ENCODE measurements at regions not wholly inside any gene's neighbourhood (a gene's known extent, or its start where the extent isn't known, plus 50 kb on each side); places are given as distances from the start of the nearest gene placed in this dataset.

GRCh38 chr4:41359422-41359775 is 102.7 kb downstream of the UCHL1 start:
- POLR2A ChIA-PET = no interaction called here
- no peak overlapping the region for H3K27ac ChIP-seq (ENCODE audit: low read depth, low read length, poor library complexity, severe bottlenecking)
- no peaks in the 10 kb centered on the region for H4K20me1 ChIP-seq (ENCODE audit: insufficient read depth, low read length)
- no TSS peak for BruUV-seq (replicated peaks)
- no peak overlapping the region for H3K4me2 ChIP-seq (ENCODE audit: low read length)
- no peak for DNase-seq (ENCODE audit: low spot score)
- no peak overlapping the region for H3K4me3 ChIP-seq (ENCODE audit: low read depth, low read length, poor library complexity, severe bottlenecking)
- TF ChIP-seq CTCF (conservative IDR thresholded peaks at IDR 0.05; ENCODE audit: low read length) (no peak), EZH2phosphoT487 (IDR thresholded peaks at IDR 0.05; ENCODE audit: borderline replicate concordance, low read depth, low read length) (no peak)
- H3K79me2 ChIP-seq (ENCODE audit: insufficient read depth, low read depth, low read length) = no peaks in the 10 kb centered on the region
- CTCF ChIA-PET (ENCODE audit: unreplicated experiment) = no interaction called here
- H3K36me3 ChIP-seq (ENCODE audit: insufficient read depth, low read length) = no peaks in the 10 kb centered on the region
- no peaks in the 10 kb centered on the region for H3K4me1 ChIP-seq (ENCODE audit: insufficient read depth, low read length, poor library complexity, severe bottlenecking)
- H2AFZ ChIP-seq (ENCODE audit: low read length) = no peak overlapping the region
- no peaks in the 10 kb centered on the region for H3K9me2 ChIP-seq (ENCODE audit: insufficient read depth, low read length)
- no peaks in the 10 kb centered on the region for H3K9me3 ChIP-seq (ENCODE audit: low read length)
- intact Hi-C loops (cut with micrococcal nuclease; ENCODE audit: unreplicated experiment) = no loop called here

DNA sequence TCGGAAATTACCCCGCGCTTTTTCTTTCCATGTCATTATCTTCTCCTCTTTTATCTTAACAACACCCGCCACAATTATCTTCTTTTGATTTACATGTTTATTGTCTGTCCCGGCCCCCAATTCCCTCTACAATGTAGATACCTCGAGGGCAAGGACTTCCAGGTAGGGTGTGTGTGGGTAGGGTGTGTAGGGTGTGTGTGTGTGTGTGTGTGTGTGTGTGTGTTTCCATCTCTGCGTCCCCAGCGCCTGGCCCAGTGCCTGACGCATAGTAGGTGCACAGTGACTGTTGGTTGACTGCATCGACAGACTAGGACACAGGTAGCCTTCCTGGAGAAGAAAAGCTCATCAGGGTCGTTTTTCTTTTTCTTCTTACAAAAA is 103.1 kb downstream of the UCHL1 start:
- TF ChIP-seq EZH2phosphoT487 (IDR thresholded peaks at IDR 0.05; ENCODE audit: borderline replicate concordance, low read depth, low read length) (no peak), CTCF (conservative IDR thresholded peaks at IDR 0.05; ENCODE audit: low read length) (no peak)
- ChIA-PET POLR2A (no interaction called here), CTCF (ENCODE audit: unreplicated experiment) (no interaction called here)
- H3K79me2 ChIP-seq (ENCODE audit: insufficient read depth, low read depth, low read length) = no peaks in the 10 kb centered on the region
- intact Hi-C loops (cut with micrococcal nuclease; ENCODE audit: unreplicated experiment) = no loop called here
- H4K20me1 ChIP-seq (ENCODE audit: insufficient read depth, low read length) = no peaks in the 10 kb centered on the region
- H3K4me2 ChIP-seq (ENCODE audit: low read length) = no peak overlapping the region
- DNase-seq (ENCODE audit: low spot score) = no peak
- no peaks in the 10 kb centered on the region for H3K9me3 ChIP-seq (ENCODE audit: low read length)
- no peaks in the 10 kb centered on the region for H3K4me1 ChIP-seq (ENCODE audit: insufficient read depth, low read length, poor library complexity, severe bottlenecking)
- H3K9me2 ChIP-seq (ENCODE audit: insufficient read depth, low read length) = no peaks in the 10 kb centered on the region
- no TSS peak for BruUV-seq (replicated peaks)
- no peak overlapping the region for H3K27ac ChIP-seq (ENCODE audit: low read depth, low read length, poor library complexity, severe bottlenecking)
- no peak overlapping the region for H2AFZ ChIP-seq (ENCODE audit: low read length)
- H3K4me3 ChIP-seq (ENCODE audit: low read depth, low read length, poor library complexity, severe bottlenecking) = no peak overlapping the region
- no peaks in the 10 kb centered on the region for H3K36me3 ChIP-seq (ENCODE audit: insufficient read depth, low read length)

DNA sequence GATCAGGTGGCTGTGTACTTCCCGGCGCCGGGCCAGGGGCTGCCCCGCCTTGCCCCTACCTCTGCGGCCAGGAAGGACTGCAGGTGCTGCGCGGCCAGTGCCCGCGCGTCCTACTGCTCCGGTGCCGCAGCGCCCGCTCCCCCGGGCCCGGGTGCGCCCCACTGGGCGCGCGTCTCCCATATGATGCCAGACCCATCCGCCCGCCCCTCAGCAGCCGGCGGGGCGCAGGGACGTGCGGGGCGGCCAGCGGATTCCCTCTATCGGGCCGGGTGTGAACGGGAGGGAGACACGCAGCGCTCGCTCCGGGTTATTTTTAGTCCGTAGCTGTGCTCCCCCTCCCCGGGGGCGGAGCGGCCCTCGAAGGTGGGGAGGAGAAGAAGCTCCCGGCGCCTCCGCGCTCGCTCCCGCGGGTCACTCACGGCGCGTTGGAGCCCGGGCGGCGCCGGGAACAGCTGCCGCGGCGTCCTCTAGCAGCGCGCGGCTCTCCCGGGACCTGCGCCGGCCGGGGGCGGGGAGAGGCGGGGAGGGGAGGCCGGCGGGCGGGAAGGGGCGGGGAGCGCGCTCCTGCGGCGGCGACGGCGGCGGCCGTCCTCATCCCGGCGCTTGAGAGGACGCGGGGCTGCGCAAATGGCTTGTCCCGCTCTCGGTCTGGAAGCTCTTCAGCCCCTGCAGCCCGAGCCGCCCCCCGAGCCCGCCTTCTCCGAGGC is 103.6 kb downstream of the UCHL1 start:
- POLR2A ChIA-PET = no interaction called here
- H3K27ac ChIP-seq (ENCODE audit: low read depth, low read length, poor library complexity, severe bottlenecking) = no peak overlapping the region
- no peaks in the 10 kb centered on the region for H3K79me2 ChIP-seq (ENCODE audit: insufficient read depth, low read depth, low read length)
- CTCF ChIA-PET (ENCODE audit: unreplicated experiment) = interaction anchor here (0.6 kb wide), 1 partner anchor 143 kb away, joined by 3 read pairs; no protein-coding TSS in a partner anchor
- no TSS peak for BruUV-seq (replicated peaks)
- H3K36me3 ChIP-seq (ENCODE audit: insufficient read depth, low read length) = no peaks in the 10 kb centered on the region
- TF ChIP-seq EZH2phosphoT487 (IDR thresholded peaks at IDR 0.05; ENCODE audit: borderline replicate concordance, low read depth, low read length) (no peak), CTCF (conservative IDR thresholded peaks at IDR 0.05; ENCODE audit: low read length) (no peak)
- H3K4me2 ChIP-seq (ENCODE audit: low read length) = no peak overlapping the region
- DNase-seq (ENCODE audit: low spot score) = no peak
- H3K9me2 ChIP-seq (ENCODE audit: insufficient read depth, low read length) = no peaks in the 10 kb centered on the region
- H3K4me3 ChIP-seq (ENCODE audit: low read depth, low read length, poor library complexity, severe bottlenecking) = no peak overlapping the region
- H4K20me1 ChIP-seq (ENCODE audit: insufficient read depth, low read length) = no peaks in the 10 kb centered on the region
- no peaks in the 10 kb centered on the region for H3K4me1 ChIP-seq (ENCODE audit: insufficient read depth, low read length, poor library complexity, severe bottlenecking)
- intact Hi-C loops (cut with micrococcal nuclease; ENCODE audit: unreplicated experiment) = no loop called here
- H2AFZ ChIP-seq (ENCODE audit: low read length) = no peak overlapping the region
- no peaks in the 10 kb centered on the region for H3K9me3 ChIP-seq (ENCODE audit: low read length)

Data from OCI-LY7 (cell line).